ENCODE measurements at regions not wholly inside any gene's neighbourhood (a gene's known extent, or its start where the extent isn't known, plus 50 kb on each side); places are given as distances from the start of the nearest gene placed in this dataset.
A peak's percentile ranks its signal among the peaks of the same experiment; 100 is the strongest.

- no peak for DNase-seq
Measured at GRCh38 chr7:340979-341694, 51.2 kb downstream of the FOXL3 start.

GRCh38 chr7:341841-342638 lies 52.1 kb downstream of the FOXL3 start:
- DNase-seq = no peak

DNA sequence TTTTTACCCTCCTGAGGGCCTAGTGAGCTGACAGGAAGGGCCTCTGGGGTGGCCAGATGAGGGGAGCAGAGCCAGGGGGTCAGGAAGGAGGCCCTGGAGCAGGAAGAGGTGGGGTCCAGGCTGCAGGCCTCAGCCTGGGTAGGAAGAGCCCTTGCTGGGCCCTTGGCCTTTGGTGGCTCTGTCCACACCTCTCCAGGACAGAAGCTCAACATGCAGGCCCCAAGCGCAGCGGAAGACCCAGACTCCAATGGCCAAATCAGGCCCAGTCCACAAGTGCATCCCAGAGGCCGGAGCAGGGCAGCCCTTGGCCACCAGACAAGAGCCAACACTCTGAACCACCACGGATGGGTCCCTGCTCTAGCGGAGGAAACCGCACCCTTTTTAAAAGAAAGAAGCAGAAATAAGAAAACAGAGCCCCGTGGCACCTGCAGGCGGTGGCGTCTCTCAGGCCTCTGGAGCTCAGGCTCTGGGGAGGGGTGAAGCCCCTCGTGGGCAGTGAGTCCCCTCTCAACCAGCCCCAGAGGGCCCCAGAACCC lies 52.8 kb downstream of the FOXL3 start:
- DNase-seq = no peak

GRCh38 chr7:343227-343822 lies 53.4 kb downstream of the FOXL3 start:
- DNase-seq = no peak

- no peak for DNase-seq
Measured at GRCh38 chr7:343864-344607, 54.1 kb downstream of the FOXL3 start.

GRCh38 chr7:344608-344994 lies 54.6 kb downstream of the FOXL3 start:
- no peak for DNase-seq

DNA sequence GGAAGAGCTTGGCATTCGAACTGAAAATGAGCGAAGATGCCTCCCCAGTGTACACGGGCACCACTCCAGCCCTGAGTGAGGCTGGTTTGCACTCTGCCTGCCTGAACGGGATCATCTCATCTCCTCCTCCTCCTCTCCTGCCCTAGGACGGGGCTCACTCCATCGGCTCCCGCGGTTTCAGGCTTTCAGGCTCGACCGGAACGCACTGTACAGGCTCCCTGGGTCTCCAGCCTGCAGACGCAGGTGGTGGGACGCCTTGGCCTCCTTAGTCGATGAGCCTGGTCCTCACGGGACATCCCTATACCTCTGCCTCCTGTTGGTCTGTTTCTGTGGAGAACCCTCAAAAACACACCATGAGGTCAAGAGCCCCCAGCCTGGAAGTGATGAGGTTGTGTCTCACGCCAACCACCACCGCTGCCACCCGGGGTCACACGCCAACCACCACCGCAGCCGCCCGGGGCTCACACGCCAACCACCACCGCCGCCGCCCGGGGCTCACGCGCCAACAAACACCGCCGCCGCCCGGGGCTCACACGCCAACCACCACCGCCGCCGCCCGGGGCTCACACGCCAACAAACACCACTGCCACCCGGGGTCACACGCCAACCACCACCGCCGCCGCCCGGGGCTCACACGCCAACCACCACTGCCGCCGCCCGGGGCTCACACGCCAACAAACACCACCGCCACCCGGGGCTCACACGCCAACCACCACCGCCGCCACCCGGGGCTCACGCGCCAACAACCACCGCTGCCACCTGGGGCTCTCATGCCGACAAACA lies 56.3 kb downstream of the FOXL3 start:
- no peak for DNase-seq

GRCh38 chr7:347001-347590 lies 57.1 kb downstream of the FOXL3 start:
- DNase-seq = no peak

- DNase-seq = no peak
Measured at GRCh38 chr7:347644-348479, 57.9 kb downstream of the FOXL3 start.

DNA sequence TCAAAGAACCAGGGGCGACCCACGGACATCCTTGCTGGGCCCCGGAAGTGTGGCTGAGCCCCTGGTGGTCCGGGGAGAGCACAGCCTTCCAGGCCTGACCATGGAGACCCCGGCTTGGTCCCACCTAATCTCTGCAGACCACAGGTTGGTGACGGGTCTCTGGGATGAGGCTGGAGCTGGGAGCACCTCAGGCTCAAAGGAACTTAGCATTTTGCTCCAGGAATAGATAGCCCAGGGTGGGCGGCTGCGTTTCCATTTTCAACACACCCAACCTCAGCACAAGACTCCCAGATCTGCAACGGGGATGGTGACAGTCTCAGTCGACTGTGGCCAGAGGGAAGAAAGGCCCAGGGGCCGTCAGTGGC lies 58.5 kb downstream of the FOXL3 start:
- no peak for DNase-seq

DNA sequence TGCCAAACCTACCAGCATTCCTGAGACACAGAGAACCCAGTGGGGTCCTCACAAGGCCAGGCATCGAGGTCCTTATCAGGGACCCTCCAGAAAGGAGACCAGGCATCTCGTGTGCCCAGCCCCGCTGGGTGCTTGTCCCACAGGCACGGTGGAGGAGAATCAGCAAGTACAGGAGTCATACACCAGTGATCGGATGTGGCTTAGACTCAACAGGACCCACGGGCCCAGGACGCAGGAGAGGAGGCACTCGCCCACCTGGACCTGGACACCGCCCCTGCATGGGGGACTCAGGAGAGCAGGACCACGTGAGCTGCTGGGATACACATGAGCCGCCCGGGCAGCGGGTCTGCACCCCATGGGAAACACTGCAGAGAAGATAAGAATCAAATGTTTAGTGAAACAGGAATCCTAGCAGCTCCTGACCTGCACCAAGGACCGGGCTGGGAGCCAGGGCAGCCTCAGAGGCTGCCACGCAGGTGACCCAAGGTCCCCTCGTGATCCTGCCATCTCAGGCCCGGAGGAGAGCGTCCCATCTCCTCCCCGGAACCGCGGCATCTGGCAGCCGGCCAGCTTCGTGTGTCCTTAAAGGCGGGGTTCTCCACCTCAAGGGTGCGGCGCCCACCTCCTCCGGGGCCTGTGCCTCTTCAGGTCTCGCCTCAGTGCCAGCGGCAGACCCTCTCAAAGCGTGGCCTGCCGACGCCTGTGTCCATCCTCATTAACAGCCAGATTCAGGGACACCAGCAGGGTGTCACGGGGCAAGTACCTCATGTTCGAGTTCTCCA lies 59.2 kb downstream of the FOXL3 start:
- DNase-seq = no peak

DNA sequence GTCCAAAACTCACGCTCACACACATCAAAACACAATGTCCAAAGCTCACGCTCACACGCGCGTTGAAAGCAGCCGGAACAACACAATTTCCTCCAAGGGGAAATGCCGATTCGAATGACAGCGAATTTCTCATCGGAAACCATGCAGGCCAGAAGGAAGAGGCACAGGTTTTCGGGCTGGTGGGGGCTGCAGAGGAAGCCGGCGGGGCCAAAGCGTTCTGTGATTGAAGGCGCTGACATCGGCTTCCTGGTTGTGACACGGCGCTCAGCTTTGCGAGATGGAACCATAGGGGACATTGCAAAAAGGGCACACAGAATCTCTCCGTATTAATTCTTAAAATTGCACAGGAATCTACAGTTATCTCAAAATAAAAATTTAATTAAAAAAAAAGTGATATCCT lies 61.3 kb downstream of the FOXL3 start:
- no peak for DNase-seq

- no peak for DNase-seq
Measured at GRCh38 chr7:351681-352480, 61.9 kb downstream of the FOXL3 start.

- DNase-seq = peak; percentile 15
Measured at GRCh38 chr7:353746-354325, 63.9 kb downstream of the FOXL3 start.

DNA sequence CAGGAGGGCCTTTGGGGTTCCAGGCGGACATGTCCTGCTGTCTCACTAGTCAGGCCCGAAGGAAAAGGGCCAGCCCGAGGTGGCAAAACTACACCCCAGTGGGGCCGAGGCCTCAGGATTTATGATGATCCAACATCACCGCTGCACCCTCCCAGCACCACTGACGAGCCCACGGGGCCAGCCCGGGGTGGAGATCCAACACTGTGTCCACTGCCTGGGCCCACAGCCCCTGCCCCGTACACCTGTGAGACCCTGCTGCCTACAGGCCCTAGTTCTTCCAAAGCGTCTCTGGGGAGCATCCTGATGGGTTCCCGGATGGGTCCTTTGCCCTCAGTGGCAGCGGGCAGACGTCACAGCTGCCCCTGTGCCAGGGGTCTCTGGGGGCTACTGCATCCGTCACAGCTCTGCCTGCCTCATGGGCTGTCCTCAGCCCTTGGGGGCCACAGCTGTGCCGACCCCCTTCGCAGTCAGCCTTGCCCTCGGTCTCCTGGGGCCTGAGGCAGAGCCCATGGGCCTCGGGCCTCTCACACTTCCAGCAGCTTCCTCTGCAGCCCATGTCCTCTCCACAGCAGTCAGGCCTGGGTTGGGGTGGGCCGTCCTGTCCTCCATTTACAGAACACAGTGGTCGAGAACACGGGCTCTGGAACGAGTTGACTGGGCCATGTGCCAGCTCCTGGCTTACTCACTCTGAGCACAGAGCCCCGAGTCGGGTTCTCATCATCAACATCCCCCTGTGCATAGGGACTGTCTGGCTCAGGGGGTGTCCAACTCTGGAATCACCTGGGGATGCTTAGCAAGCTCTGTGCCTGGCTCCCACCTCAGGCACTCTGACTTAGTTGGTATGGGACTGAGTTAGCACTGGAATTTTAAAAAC lies 64.9 kb downstream of the FOXL3 start:
- no peak for DNase-seq

GRCh38 chr7:355568-355967 lies 65.6 kb downstream of the FOXL3 start:
- no peak for DNase-seq

- no peak for DNase-seq
Measured at GRCh38 chr7:356087-356486, 66.1 kb downstream of the FOXL3 start.
